ENCODE measurements at regions not wholly inside any gene's neighbourhood (a gene's known extent, or its start where the extent isn't known, plus 50 kb on each side); places are given as distances from the start of the nearest gene placed in this dataset.

DNA sequence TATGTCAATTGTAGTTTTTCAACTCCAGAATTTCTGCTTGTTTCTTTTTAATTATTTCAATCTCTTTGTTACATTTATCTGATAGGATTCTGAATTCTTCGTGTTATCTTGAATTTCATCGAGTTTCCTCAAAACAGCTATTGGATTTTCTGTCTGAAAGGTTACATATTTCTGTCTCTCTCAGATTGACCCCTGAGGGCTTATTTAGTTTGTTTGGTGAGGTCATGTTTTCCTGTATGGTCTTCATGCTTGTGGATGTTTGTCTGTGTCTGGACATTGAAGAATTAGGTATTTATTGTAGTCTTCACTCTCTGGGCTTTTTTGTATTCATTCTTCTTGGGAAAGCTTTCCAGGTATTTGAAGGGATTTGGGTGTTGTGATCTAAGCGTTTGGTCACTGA lies 85.6 kb downstream of the SNAPC1 start:
- no peak for TF ChIP-seq CTCF (IDR thresholded peaks at IDR 0.05)
- no peak for TF ChIP-seq POLR2A (IDR thresholded peaks at IDR 0.05)
- no peak for TF ChIP-seq EP300 (IDR thresholded peaks at IDR 0.05)
- TF ChIP-seq POLR2AphosphoS5 (IDR thresholded peaks at IDR 0.05), result no peak
